Fibroblast of villous mesenchyme (primary cell): ENCODE measurements at regions not wholly inside any gene's neighbourhood (a gene's known extent, or its start where the extent isn't known, plus 50 kb on each side); places are given as distances from the start of the nearest gene placed in this dataset.
"Not testable (repeated sequence)": the region's sequence is repeated elsewhere in the genome, so short reads cannot be mapped to it uniquely, and the experiment has no call there.

Experiments
- DNase-seq: peaks from one replicate; pipeline ENCODE4 v3.0.0-alpha.2; 2010; ENCODE audit warnings: low read depth
- H3K4me3 ChIP-seq: 2 replicates; pipeline ENCODE4 v1.5.1; 2011; ENCODE audit warnings: low read depth, mild to moderate bottlenecking, low read length

DNA sequence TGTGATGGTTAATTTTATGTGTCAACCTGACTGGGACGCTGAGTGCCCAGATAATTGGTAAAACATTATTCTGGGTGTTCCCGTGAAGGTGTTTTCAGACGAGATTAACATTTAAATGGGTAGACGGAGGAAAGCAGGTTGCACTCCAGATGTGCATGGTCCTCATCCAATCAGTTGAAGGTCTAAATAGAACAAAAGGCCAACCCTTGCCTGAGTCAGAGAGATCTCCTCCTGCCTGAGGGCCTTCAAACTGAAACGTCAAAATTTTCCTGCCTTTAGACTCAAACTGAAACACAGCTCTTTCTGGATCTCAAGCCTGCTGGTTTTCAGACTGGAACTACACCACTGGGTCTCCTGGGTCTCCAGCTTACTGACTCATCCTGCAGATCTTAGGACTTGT, 73.5 kb downstream of the NPIPA8 start:
- H3K4me3 ChIP-seq, DNase-seq: not testable (repeated sequence)

GRCh38 chr16:18261848-18262247, 74.7 kb downstream of the NPIPA8 start:
- H3K4me3 ChIP-seq, DNase-seq: not testable (repeated sequence)

GRCh38 chr16:18259496-18260176, 76.9 kb downstream of the NPIPA8 start:
- H3K4me3 ChIP-seq, DNase-seq: not testable (repeated sequence)

- not testable (repeated sequence) for DNase-seq, H3K4me3 ChIP-seq
These were observed 83.6 kb downstream of the NPIPA8 start for GRCh38 chr16:18252943-18253342.

DNA sequence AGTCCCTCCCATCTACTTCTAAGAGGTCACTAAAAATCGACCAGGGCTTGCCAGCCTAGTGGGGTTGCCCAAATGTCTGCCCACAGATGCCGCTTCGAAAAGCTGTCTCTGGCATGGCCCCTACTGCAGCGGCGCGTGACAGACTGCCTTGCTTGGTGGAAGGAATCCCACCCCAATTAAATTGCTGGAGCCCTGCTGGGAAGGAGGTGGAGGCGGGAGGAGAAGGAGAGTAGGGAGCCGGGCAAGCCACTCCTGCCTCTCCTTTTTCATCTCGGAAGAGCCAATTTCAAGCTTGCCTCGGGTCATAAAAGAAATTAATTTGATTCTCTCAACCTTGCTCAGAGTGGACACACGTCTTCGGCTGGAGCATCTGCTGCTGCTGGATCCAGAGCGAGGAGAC, 106.0 kb downstream of the NPIPA8 start:
- H3K4me3 ChIP-seq, DNase-seq: not testable (repeated sequence)

- H3K4me3 ChIP-seq, DNase-seq: not testable (repeated sequence)
These were observed 114.2 kb downstream of the NPIPA8 start for GRCh38 chr16:18222054-18223009.

- not testable (repeated sequence) for DNase-seq, H3K4me3 ChIP-seq
These were observed 118.8 kb downstream of the NPIPA8 start for GRCh38 chr16:18217741-18218140.

GRCh38 chr16:18216814-18217213, 119.7 kb downstream of the NPIPA8 start:
- DNase-seq, H3K4me3 ChIP-seq: not testable (repeated sequence)

DNA sequence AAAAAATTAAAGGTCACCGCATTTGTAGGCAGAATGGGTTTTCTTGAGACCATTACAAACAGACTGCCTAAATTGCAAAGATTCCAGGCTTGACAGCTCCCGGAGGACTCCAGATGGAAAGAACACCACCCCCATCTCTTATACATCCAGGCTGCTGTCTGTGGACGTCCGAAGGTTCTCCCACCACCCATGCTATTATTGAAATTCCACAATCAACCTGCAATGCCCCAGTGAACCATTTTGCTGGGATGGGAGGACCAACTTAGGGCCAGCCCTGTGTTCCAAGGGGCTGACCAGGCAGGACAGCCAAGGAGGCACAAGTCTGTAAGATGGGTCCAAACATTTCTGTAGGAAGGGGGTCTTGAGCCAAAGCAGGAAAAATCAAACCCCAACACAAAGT, 122.7 kb downstream of the NPIPA8 start:
- H3K4me3 ChIP-seq, DNase-seq: not testable (repeated sequence)

DNA sequence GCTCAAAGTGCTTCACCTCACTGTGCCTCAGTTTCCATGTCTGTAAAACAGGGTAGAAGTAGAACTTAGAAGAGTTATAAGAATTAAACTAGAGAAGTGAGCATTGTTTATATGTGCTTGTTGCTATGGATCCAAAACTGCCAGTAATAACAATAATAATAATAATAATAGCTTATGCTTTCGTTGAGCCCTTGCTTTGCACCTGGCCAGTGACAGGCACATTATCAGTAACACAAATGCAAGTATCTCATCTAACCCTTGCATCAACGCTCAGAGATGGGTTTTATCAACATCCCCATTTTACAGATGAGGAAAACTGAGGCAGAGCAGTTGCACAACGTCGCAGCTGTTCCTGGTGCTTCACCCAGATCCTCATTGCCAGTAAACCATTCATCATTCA, 125.0 kb downstream of the NPIPA8 start:
- not testable (repeated sequence) for DNase-seq, H3K4me3 ChIP-seq

GRCh38 chr16:18204786-18205185, 131.8 kb downstream of the NPIPA8 start:
- H3K4me3 ChIP-seq, DNase-seq: not testable (repeated sequence)

- not testable (repeated sequence) for H3K4me3 ChIP-seq, DNase-seq
These were observed 132.2 kb downstream of the NPIPA8 start for GRCh38 chr16:18204309-18204708.

- DNase-seq, H3K4me3 ChIP-seq: not testable (repeated sequence)
These were observed 135.0 kb downstream of the NPIPA8 start for GRCh38 chr16:18201511-18201910.

DNA sequence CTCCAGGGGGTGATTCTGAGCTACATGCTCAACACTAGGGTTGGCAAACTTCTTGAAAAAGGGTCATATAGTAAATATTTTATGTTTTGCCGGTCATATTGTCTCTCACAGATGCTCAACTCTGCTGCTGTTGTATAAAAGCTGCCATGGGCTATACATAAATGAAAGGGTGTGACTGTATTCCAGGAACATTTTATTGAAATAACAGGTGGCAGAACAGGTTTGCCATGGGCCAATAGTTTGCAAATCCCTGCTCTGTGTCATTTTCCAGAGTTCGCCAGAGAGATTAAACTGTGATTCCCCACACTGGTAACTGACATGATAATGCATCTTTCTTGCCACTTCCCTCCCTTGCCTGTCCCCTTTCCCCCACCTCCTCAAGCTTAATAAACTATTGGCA, 144.1 kb downstream of the NPIPA8 start:
- not testable (repeated sequence) for H3K4me3 ChIP-seq, DNase-seq

- H3K4me3 ChIP-seq, DNase-seq: not testable (repeated sequence)
These were observed 146.4 kb downstream of the NPIPA8 start for GRCh38 chr16:18190179-18190578.

- not testable (repeated sequence) for DNase-seq, H3K4me3 ChIP-seq
These were observed 151.8 kb downstream of the NPIPA8 start for GRCh38 chr16:18184755-18185154.

- not testable (repeated sequence) for H3K4me3 ChIP-seq, DNase-seq
These were observed 155.5 kb downstream of the NPIPA8 start for GRCh38 chr16:18181028-18181427.

DNA sequence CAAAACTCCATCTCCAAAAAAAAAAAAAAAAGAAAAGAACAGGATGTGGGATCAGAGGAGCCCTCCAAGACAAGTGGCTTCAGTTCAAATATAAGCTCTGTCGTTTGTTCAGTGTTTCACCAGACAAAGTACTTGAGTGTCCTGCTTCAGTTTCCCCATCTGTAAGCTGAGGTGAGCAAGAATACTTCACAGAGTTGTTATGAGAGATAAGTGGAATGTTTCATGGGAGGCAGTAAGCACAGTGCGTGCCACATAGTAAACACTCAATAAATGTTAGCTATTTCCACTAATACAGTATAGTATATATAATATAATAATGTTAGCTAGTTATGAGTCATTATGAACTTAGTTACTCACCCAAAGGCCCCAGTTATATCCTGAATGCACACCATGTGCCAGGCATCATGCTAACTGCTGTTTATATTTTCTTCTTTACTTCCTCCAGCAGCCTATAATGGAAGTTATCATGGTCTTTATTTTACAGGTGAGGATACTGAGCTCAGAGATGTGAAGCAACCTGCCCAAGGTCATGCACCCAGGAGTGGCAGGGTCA, 162.5 kb downstream of the NPIPA8 start:
- not testable (repeated sequence) for H3K4me3 ChIP-seq, DNase-seq

DNA sequence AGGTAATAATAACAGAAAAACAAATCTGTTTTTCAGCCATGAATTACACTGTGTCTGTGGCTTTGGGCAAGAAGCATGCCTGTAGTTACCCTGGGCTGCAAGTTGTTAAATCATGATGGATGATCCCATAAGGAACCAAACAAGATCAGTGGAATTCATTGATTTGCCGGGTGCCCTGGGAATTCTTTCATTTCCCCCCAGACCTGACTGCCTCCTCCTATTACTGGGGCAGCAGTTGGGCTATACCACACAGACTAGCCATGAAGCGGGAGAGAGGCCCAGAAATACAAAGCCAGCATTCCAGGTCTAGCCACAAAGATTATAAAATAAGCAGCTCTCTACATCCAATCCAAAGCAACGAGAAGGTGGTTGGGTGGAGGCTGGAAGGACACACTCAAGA, 174.2 kb downstream of the NPIPA8 start:
- not testable (repeated sequence) for DNase-seq, H3K4me3 ChIP-seq
